Activated CD4-positive, CD25-positive, alpha-beta regulatory T cell treated with anti-CD3 and anti-CD28 coated beads, Interleukin-2, amount 50 U/mL, for 24 hours (primary cell): ENCODE measurements at regions not wholly inside any gene's neighbourhood (a gene's known extent, or its start where the extent isn't known, plus 50 kb on each side); places are given as distances from the start of the nearest gene placed in this dataset.
"Not testable (repeated sequence)": the region's sequence is repeated elsewhere in the genome, so short reads cannot be mapped to it uniquely, and the experiment has no call there.

Experiments used
- ATAC-seq, 2 donors: fragments of 150-1000 bp; cut with Tn5 transposase; one replicate each; pipeline ENCODE4 v1.10.0; 2021; ENCODE audit warnings: mild to moderate bottlenecking in 1 of 2, moderate library complexity in 1 of 2

DNA sequence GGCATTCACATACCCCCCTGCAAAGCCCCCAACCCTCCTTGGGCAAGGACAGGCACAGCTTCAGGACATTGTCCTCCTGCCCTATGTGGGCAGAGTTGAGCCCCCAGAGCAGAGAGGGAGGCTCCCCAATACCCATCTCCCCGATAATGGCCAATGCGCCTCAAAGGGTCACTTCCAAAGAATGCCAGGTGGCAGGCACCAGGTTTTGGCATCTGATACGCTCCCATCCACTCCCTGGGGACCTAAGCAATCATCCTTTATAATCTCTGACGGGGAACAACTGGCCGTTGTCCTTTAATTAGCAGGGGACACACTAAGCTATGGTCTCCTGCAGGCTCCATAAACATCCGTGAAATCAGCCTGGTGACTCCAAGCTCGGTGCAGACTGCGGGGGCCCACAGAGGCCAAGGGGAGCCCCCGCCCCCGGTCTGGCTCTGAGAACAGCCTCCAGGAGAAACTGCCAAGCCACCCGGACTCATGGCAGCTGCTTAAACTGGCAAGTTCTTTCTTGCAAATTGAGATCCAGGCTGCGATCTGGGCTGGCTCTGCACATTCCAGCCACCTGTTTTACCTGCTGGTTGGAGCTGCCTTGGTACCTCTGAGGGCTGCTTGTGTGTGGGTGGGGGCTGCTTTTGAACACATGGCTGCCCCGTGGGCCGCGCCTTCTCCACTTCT, 123.2 kb upstream of the SULF2 start:
- ATAC-seq: not testable (repeated sequence)

DNA sequence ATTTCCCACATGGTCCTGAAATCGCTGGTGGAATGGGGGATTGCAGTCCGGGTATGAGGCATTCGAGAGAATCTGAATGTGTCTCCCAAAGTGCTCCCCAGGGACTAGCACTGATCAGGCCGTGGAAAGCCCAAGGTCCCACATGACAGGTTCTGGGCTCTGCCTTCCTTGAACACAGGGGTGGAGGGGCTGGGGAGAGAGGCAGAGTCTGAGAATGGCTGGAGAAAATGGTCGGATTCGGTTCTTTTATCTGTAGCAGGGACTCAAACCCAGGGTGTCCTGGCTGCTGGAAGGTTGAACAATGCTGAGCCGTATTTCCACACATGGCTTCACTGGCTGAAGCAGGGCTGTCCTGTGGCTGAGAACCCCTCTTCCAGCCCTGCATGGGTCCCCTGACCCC, 122.7 kb upstream of the SULF2 start:
- ATAC-seq: not testable (repeated sequence)

DNA sequence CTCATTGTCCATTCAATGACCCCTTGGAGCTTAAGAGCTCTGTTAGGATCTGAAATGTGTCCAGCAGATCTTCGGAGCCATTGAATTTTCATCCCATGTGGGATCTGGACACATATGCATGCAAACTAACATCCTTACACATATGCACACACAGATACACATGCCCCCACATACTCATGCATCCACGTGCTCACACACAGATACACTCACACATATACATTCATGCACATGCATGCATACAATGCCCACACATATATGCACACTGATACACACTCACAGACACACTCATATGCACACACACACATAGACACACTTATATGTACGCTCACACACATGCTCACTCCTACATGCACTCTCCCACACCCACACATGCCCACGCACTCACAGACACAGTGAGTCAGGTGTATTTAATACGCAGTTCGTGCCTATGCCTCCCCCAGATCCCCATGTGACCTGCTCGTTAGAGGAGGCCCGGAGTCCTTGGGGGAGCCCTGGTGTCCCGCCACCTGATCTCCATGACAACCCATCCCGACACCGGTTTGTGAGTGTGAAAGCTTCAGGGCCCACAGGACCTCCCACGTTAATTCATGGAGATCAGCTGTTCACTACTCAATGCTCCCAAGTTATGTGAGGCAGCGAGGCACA, 121.9 kb upstream of the SULF2 start:
- no peak for ATAC-seq

GRCh38 chr20:47906348-47906660, 121.0 kb upstream of the SULF2 start:
- ATAC-seq: no peak

DNA sequence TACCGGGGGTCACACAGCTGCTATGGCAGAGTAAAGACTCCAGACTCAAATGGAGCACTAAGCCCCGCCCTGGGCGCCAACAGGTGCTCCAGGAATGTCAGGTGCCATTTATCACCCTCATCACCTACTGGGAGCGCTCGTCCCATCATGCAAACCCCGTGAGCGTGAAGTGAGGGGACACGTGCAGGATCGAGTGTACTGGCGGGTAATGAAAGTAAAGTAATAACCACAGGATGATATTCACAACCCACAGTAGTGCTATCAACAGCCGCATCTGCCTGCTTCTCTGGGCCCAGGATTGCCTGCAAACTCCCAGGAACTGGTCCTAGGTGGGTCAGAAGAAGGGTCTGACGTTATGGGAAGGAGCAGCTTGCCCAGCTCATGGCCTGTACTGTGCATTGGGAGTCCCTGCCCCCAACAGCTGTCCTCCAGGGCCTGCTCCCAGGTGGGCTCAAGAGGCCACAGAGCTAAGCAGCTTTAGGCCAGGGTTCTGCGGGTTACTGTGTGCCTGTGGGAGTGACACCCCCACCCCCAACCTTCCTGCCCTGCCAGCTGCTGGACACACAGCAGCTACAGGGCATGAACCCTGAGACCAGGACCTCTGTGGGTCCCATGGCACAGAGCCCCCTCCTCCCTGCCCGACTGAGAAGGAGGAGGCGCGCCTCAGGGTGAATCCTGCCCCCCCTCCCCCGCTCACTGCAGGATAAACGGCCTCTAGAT, 120.5 kb upstream of the SULF2 start:
- ATAC-seq: no peak

DNA sequence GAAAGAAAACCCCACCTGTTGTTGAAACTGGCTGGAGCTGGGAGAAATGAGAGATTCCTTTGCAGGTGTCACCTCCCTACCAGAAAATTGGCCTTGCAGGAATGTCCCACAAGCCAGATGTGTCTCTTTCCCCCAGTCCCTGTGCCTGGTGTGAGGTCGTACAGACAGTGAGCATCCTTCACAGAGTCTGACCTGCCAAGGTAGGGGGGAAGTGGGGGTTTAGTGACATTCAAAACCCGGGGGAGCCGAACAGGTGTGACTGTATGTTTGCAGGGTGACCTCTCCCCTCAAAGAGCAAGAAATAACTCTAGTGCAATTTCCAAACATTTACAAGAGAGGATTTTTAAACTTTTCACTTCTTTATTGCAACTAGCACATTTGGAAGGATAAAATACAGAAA, 117.7 kb upstream of the SULF2 start:
- not testable (repeated sequence) for ATAC-seq

DNA sequence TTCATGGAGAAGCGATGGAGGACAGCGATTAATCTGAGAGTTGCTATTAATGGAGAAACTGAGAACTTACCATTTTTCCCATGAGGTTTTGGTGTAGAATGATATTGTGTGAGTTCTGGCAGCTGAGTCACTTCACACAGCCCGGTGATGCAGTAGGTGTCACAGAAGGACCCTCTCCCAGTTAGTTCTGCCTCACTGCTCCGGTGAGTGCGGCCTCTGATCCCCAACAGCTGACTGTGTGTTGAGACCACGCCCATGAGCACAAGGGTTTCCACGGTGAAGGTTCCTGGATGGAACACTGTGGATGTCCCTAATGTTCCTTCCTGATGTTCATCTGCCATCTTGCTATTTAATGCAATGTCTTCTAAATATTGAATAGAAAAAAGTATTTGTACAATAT, 114.0 kb upstream of the SULF2 start:
- ATAC-seq: not testable (repeated sequence)

DNA sequence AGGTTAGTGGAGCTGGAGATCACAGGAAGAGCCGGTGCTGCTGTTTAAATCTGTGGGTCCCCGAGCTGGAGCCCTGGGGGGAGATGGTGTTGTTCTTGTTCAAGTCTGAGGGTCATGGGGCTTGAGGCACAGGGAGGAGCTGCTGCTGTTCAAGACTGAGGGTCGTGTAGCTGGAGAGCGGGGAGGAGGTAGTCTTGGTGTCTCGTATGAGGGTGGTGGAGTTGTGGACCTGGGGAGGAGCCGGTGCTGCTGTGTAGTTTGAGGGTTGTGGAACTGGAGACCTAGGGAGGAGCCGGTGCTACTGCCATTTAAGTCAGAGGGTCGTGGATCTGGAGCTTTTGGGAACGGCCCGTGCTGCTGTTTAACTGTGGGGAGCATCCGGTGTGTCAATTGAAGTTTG, 112.2 kb upstream of the SULF2 start:
- no peak for ATAC-seq

DNA sequence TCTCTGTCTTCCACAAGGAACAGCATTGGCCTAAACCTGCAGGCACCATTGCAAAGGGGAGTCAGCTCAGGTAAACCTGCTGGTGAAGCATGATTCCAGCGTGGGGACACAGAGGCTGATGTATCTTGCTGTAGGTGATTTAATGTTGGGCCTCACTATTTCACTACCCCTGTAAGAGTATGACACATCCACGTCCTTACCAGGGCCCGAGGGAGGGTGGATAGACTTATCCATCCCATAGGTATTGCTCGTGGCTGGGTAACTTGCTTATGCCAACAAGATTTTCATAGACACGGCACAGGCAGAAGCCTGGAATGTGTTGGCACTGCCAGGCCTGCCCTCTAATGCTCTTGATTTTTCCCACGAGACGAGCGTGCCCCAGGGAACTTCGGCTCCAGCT, 107.4 kb upstream of the SULF2 start:
- ATAC-seq: not testable (repeated sequence)

DNA sequence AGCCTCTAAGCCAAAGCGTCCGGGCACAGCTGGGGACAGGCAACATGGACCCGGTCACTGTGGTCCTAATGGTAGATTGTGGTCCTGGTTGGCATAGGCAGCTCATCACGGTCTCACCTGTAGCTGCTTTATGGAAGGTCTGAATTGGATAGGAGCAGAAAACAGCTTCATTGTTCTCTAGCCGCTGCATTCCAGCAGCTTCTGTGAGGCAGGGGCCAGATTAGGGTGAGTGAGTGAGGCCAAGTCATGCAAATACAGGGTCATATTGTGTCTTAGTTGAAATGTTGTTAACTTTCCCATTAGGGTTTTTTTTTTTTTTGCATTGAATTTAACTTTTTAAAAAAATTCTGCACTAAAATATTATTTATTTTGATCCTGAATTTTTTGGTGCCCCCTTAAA, 105.4 kb upstream of the SULF2 start:
- not testable (repeated sequence) for ATAC-seq

DNA sequence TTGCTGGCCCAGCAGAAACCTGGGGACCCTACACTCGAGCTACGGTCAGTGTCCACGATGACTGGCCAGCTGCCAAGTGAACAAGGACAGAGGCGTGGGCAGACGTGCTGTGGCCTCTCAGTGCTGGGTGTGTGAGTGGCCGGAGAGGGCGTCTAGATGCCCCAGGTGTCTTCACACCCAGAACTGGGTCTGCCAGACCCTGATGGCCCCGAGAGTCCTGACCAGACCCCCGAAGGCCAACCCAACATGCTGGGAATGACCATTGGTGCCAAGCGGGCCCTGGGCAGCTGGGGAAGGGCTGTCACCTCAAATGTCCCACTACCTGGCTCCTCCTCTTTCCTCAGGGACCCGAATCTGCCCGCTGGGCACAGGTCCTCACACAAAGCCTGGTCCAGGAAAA, 104.5 kb upstream of the SULF2 start:
- ATAC-seq: not testable (repeated sequence)

DNA sequence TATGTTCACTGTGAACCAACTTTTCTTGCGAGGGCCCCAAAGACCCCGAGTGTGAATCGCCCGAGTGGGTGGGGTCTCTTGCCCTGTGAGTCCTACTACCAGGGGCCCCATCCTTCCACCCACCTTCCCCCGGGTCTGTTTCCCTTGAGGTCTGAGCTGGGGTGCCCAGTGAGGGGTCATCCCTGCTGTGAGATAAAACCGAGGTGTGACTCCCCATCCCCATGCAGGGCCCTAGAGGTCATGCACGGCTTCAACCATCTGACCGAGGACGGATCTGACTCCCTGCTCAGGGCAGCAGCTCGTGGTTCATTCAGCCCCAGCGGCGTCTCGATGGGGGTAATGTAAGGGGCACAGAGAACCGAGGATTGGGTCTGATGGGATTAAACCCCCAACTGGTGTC, 103.1 kb upstream of the SULF2 start:
- no peak for ATAC-seq

GRCh38 chr20:47887477-47888080, 102.3 kb upstream of the SULF2 start:
- no peak for ATAC-seq

GRCh38 chr20:47887064-47887463, 101.8 kb upstream of the SULF2 start:
- no peak for ATAC-seq

- no peak for ATAC-seq
Observed at GRCh38 chr20:47886454-47887041, 101.3 kb upstream of the SULF2 start.

DNA sequence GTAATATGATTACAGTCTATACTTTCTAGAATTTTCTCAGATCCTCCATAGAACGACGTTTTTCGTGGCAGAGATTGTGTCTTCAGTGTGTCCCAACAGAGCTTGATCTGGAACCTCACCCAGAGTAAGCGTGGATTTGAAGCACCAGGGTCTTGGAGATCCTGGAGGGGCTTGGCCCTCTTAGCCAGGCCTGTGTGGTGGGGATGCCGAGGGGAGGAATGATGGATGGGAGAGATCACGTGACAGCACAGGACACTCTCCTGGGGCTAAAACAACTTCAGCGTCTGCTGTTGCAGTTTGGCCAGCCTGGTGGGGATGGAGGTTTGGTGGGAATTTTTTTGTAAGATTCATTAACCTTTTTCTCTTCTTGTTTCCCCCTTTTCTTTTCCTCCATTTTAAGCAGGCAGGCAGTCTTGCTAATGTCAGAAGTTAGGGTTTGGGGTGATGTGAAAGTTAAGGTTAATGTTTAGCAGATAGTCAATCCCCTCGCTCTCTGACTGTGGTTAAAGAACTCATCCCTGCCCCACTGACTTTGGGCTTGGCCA, 100.7 kb upstream of the SULF2 start:
- ATAC-seq: no peak

GRCh38 chr20:47883940-47884339, 98.7 kb upstream of the SULF2 start:
- not testable (repeated sequence) for ATAC-seq

- no peak for ATAC-seq
Observed at GRCh38 chr20:47883186-47883585, 97.9 kb upstream of the SULF2 start.

GRCh38 chr20:47879771-47880170, 94.5 kb upstream of the SULF2 start:
- no peak for ATAC-seq

DNA sequence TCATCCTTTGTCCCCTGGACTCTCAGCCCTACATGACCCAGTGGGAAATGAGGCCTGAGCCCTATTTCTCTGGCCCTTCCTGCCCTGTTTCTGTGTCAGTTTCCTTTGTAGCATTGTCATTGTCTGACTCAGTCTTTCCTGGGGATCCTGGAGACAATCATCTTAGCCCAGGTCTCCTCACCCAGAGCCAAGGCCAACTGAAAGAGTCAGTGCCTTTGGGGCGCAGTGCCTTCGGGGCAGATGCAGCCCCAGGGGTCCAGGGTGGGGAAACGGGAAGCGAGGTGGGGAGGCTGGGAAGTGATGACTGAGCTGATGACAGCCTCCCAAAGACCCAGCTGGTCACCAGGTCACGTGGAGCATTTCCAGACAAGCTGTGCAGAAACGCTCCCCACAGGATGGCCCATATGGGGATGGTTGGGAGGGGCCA, 93.3 kb upstream of the SULF2 start:
- no peak for ATAC-seq

DNA sequence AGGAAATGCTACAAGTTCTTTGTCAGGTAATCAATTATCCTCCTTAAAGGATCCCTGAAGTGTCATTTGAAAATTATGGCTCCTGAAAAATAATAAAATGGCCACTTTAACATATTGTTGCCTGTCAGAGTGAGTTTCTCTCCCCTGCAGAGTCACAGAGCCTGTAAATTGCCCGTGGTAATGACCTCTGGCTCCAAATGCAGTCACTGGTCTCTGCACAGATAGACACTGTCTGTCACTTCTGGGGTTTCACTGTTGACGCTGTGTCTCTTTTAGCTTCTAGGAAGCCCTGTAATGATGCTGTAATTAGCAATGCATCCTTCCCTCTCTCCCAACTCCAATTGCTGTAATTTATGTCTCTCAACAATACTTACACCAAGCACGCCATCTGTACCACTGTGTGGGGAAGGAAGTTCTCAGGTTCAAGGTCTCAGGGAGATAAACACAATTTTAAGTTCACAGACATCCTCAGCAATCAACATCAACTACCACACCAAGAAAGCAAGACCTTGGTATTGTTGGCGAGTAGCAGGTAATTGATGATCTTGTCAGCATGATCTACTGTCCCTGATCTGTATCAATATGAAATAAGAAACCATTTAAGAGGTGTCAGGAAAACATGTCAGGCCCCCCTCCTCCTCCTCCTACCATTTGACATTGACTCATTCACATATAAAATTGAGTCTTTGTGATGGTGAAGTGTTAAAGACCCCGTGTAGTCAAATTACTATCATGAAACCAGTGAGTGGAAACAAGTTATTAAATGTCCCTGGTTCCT, 91.2 kb upstream of the SULF2 start:
- ATAC-seq: no peak
